Ovary (tissue), 7 donors: ENCODE measurements at regions not wholly inside any gene's neighbourhood (a gene's known extent, or its start where the extent isn't known, plus 50 kb on each side); places are given as distances from the start of the nearest gene placed in this dataset.

Experiments used
- DNase-seq, 5 donors: peaks; one replicate each; pipeline ENCODE4 v3.0.0-alpha.2; 2019 to 2020
- H3K27ac ChIP-seq, 2 donors: fragments of 200-600 bp; one replicate each; pipeline versions ENCODE4 v1.5.1 to v1.8.0; 2019 to 2022
- H3K27me3 ChIP-seq: fragments of 200-600 bp; one replicate; pipeline ENCODE4 v1.8.0; 2022
- H3K36me3 ChIP-seq: fragments of 200-600 bp; sonication (generic); one replicate; pipeline ENCODE4 v1.5.1; 2019
- H3K4me1 ChIP-seq: one replicate; pipeline ENCODE4 v1.8.1; 2013; ENCODE audit warnings: mild to moderate bottlenecking, moderate library complexity; ENCODE audit not compliant: insufficient read depth
- H3K4me3 ChIP-seq: fragments of 200-600 bp; sonication (generic); one replicate; pipeline ENCODE4 v1.5.1; 2017
- H3K9me3 ChIP-seq, 2 donors: fragments of 200-600 bp in 1 of 2; sonication (generic) in 1 of 2; one replicate each; pipeline versions ENCODE4 v1.5.1 to v1.8.1; 2013 to 2019; ENCODE audit warnings: mild to moderate bottlenecking in 1 of 2, moderate library complexity in 1 of 2
- CTCF ChIP-seq, 3 donors: fragments of 450-650 bp in 2 of 3; fragments of 200-600 bp in 1 of 3; IDR thresholded peaks; one replicate each; pipeline versions ENCODE4 v1.5.1 to v1.8.0; 2016 to 2022; ENCODE audit warnings: antibody characterized with exemption in 3 of 3, mild to moderate bottlenecking in 1 of 3
- EP300 ChIP-seq: sonication (generic); formaldehyde crosslinking; IDR thresholded peaks from one replicate; pipeline ENCODE4 v1.6.1; 2017; ENCODE audit warnings: antibody characterized with exemption
- POLR2A ChIP-seq: fragments of 450-650 bp; IDR thresholded peaks from one replicate; pipeline ENCODE4 v1.6.1; 2017; ENCODE audit warnings: antibody characterized with exemption, mild to moderate bottlenecking, moderate library complexity
- WGBS, 3 donors: extraction: QIAGEN DNeasy Blood & Tissue Kit in 1 of 3; methylation state at CpG; one replicate each; pipeline versions ENCODE4 v1.1.5 to v1.1.7; 2013 to 2017; 5-methylcytosine and 5-hydroxymethylcytosine counted together
- intact Hi-C, 4 donors: fragments of 100-400 bp; cut with DNase I; formaldehyde crosslinking; loops; one replicate each; pipeline versions ENCODE4 v1.11.0 to v1.15.1; 2022 to 2023
- donor health status: DM: no; HTN: no; CAD: no; lungs with moderate emphysema.
- donor health status: DM: no; HTN: no; CAD: no.
- donor health status: Bipolar disorder and iron deficiency.
- donor health status: DM: no; HTN: no; CAD: no.
- donor health status: DM: yes; HTN: yes; CAD: no.

- no peaks in the 10 kb centered on the region for H3K4me1 ChIP-seq
Measured at GRCh38 chr11:103584021-103584420, 452.4 kb upstream of the DDI1 start.

GRCh38 chr11:103584720-103585119 lies 451.7 kb upstream of the DDI1 start:
- H3K4me3 ChIP-seq: no peak overlapping the region
- no peaks in the 10 kb centered on the region for H3K36me3 ChIP-seq
- H3K27ac ChIP-seq: no peak overlapping the region
- DNase-seq: no peak
- TF ChIP-seq POLR2A (no peak), EP300 (no peak), CTCF (IDR thresholded peaks at IDR 0.05) (no peak)
- WGBS, 3 donors: 44 to 87% (median 53%) methylated on average over 1 of the region's 1 CpG
- intact Hi-C loops: no loop called here
- H3K9me3 ChIP-seq: no peaks in the 10 kb centered on the region
- no peaks in the 10 kb centered on the region for H3K27me3 ChIP-seq
- no peaks in the 10 kb centered on the region for H3K4me1 ChIP-seq

More at GRCh38 chr11:103584021-103584420, 452.4 kb upstream of the DDI1 start:
- TF ChIP-seq CTCF (IDR thresholded peaks at IDR 0.05) (no peak), POLR2A (no peak), EP300 (no peak)
- Histone ChIP-seq H3K9me3 (no peaks in the 10 kb centered on the region), H3K27ac (no peak overlapping the region), H3K36me3 (no peaks in the 10 kb centered on the region), H3K4me3 (no peak overlapping the region), H3K27me3 (no peaks in the 10 kb centered on the region)
- 42 to 61% (median 51%) methylated on average over 2 of the region's 2 CpGs for WGBS, 3 donors
- intact Hi-C loops: no loop called here
- no peak for DNase-seq

GRCh38 chr11:103585401-103585800 lies 451.0 kb upstream of the DDI1 start:
- no peak for DNase-seq
- intact Hi-C loops: no loop called here
- H3K4me1 ChIP-seq: no peaks in the 10 kb centered on the region
- TF ChIP-seq CTCF (IDR thresholded peaks at IDR 0.05): no peak
- no peak for TF ChIP-seq POLR2A
- no peak for TF ChIP-seq EP300
- no peaks in the 10 kb centered on the region for H3K9me3 ChIP-seq
- H3K27me3 ChIP-seq: no peaks in the 10 kb centered on the region
- WGBS, 3 donors: 43 to 94% (median 86%) methylated on average over 2 of the region's 2 CpGs
- no peak overlapping the region for H3K4me3 ChIP-seq
- no peak overlapping the region for H3K27ac ChIP-seq
- no peaks in the 10 kb centered on the region for H3K36me3 ChIP-seq

GRCh38 chr11:103585911-103586310 lies 450.5 kb upstream of the DDI1 start:
- no peak for DNase-seq
- H3K27ac ChIP-seq: no peak overlapping the region
- no peaks in the 10 kb centered on the region for H3K9me3 ChIP-seq
- no peaks in the 10 kb centered on the region for H3K36me3 ChIP-seq
- no peaks in the 10 kb centered on the region for H3K27me3 ChIP-seq
- no peak overlapping the region for H3K4me3 ChIP-seq
- H3K4me1 ChIP-seq: no peaks in the 10 kb centered on the region
- TF ChIP-seq CTCF (IDR thresholded peaks at IDR 0.05) (no peak), POLR2A (no peak), EP300 (no peak)
- intact Hi-C loops: no loop called here
- WGBS, 3 donors: 76 to 88% (median 76%) methylated on average over 5 of the region's 5 CpGs

GRCh38 chr11:103586756-103587155 lies 449.7 kb upstream of the DDI1 start:
- Histone ChIP-seq H3K36me3 (no peaks in the 10 kb centered on the region), H3K27ac (no peak overlapping the region), H3K4me1 (no peaks in the 10 kb centered on the region), H3K27me3 (no peaks in the 10 kb centered on the region), H3K9me3 (no peaks in the 10 kb centered on the region), H3K4me3 (no peak overlapping the region)
- 69 to 80% (median 71%) methylated on average over 1 of the region's 1 CpG for WGBS, 3 donors
- intact Hi-C loops: no loop called here
- DNase-seq: no peak
- no peak for TF ChIP-seq POLR2A
